ENCODE measurements at regions not wholly inside any gene's neighbourhood (a gene's known extent, or its start where the extent isn't known, plus 50 kb on each side); places are given as distances from the start of the nearest gene placed in this dataset.

GRCh38 chr12:107352347-107353081 lies 259.2 kb upstream of the CRY1 start (continued):
- TF ChIP-seq RNF219 (CRISPR knock-in tag; IDR thresholded peaks at IDR 0.05) (no peak), KAT8 (CRISPR knock-in tag; IDR thresholded peaks at IDR 0.05) (peak; percentile 72; the same call in 1 of the 2 replicates), ZNF670 (CRISPR knock-in tag; IDR thresholded peaks at IDR 0.05; ENCODE audit: borderline replicate concordance) (no peak), GLI4 (CRISPR knock-in tag; IDR thresholded peaks at IDR 0.05; ENCODE audit: borderline replicate concordance) (no peak), ZNF782 (CRISPR knock-in tag; IDR thresholded peaks at IDR 0.05; ENCODE audit: borderline replicate concordance) (no peak; the same call in 1 of the 2 replicates), ZNF207 (IDR thresholded peaks at IDR 0.05; ENCODE audit: borderline replicate concordance) (no peak), SIX1 (CRISPR knock-in tag; IDR thresholded peaks at IDR 0.05; ENCODE audit: borderline replicate concordance) (no peak), ZNF773 (CRISPR knock-in tag; IDR thresholded peaks at IDR 0.05; ENCODE audit: borderline replicate concordance) (no peak), RBFOX2 (IDR thresholded peaks at IDR 0.05; ENCODE audit: low read depth, low read length) (no peak), ZNF761 (CRISPR knock-in tag; conservative IDR thresholded peaks at IDR 0.05) (0 out of 2 replicates have a peak, but pooled peaks have one; percentile 35), ZNF460 (CRISPR knock-in tag; IDR thresholded peaks at IDR 0.05; ENCODE audit: borderline replicate concordance) (peak; percentile 26; the same call in 1 of the 2 replicates), CHCHD3 (CRISPR knock-in tag; IDR thresholded peaks at IDR 0.05) (no peak), ZBTB7A (CRISPR knock-in tag; IDR thresholded peaks at IDR 0.05) (peak; percentile 66; the same call in 1 of the 2 replicates), PCBP1 (IDR thresholded peaks at IDR 0.05; ENCODE audit: borderline replicate concordance, low read depth, low read length) (no peak), ZNF292 (CRISPR knock-in tag; IDR thresholded peaks at IDR 0.05; ENCODE audit: borderline replicate concordance, low read depth) (peak; percentile 71; the same call in 1 of the 2 replicates), MEIS1 (CRISPR knock-in tag; IDR thresholded peaks at IDR 0.05; ENCODE audit: borderline replicate concordance) (peak; percentile 35; the same call in 1 of the 2 replicates), TBL1XR1 (IDR thresholded peaks at IDR 0.05; ENCODE audit: borderline replicate concordance, low read length, partially characterized antibody) (peak; percentile 56), SMC3 (IDR thresholded peaks at IDR 0.05; ENCODE audit: low read length) (peak; percentile 33; the same call in 1 of the 2 replicates), ZNF713 (CRISPR knock-in tag; IDR thresholded peaks at IDR 0.05) (no peak), RXRA (CRISPR knock-in tag; IDR thresholded peaks at IDR 0.05) (peak; percentile 84), ZNF558 (CRISPR knock-in tag; IDR thresholded peaks at IDR 0.05; ENCODE audit: borderline replicate concordance) (no peak), HOXA9 (CRISPR knock-in tag; IDR thresholded peaks at IDR 0.05; ENCODE audit: borderline replicate concordance) (no peak), ESRRA (CRISPR knock-in tag; IDR thresholded peaks at IDR 0.05; ENCODE audit: low read depth) (0 out of 2 replicates have a peak, but pooled peaks have one; percentile 26), MIXL1 (CRISPR knock-in tag; IDR thresholded peaks at IDR 0.05) (peak; percentile 68; the same call in 1 of the 2 replicates)
- TF ChIP-seq, protein P1, sequence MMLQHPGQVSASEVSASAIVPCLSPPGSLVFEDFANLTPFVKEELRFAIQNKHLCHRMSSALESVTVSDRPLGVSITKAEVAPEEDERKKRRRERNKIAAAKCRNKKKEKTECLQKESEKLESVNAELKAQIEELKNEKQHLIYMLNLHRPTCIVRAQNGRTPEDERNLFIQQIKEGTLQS (CRISPR knock-in tag; IDR thresholded peaks at IDR 0.05), result no peak; the same call in 1 of the 2 replicates
